WTC11 (cell line): ENCODE measurements at regions not wholly inside any gene's neighbourhood (a gene's known extent, or its start where the extent isn't known, plus 50 kb on each side); places are given as distances from the start of the nearest gene placed in this dataset.
A peak's percentile ranks its signal among the peaks of the same experiment; 100 is the strongest.

Source experiments
- ATAC-seq: fragments of 200-7000 bp; cut with Tn5 transposase; 2 replicates; pipeline ENCODE4 v1.10.0; 2021; ENCODE audit warnings: mild to moderate bottlenecking, moderate library complexity
- CTCF ChIA-PET: fragments of 300-600 bp; sonication (Branson Sonifier 250); formaldehyde crosslinking; loops from one replicate; lab custom pipeline; 2021; ENCODE audit warnings: antibody characterized with exemption; lab: Charles Lee
- POLR2A ChIA-PET: fragments of 350-600 bp; sonication (Branson Sonifier 250); formaldehyde crosslinking; loops from one replicate; lab custom pipeline; 2021; ENCODE audit warnings: antibody characterized with exemption; lab: Charles Lee
- DNase-seq: peaks from one replicate; pipeline ENCODE4 v3.0.0; 2021; ENCODE audit warnings: low spot score
- H3K27ac Mint-ChIP-seq: 2 replicates; pipeline ENCODE4 v1.8.0; 2021; ENCODE audit warnings: mixed read lengths
- H3K27me3 Mint-ChIP-seq: 2 replicates; pipeline ENCODE4 v1.8.0; 2021; ENCODE audit warnings: low read depth, mild to moderate bottlenecking, moderate library complexity, mixed read lengths
- H3K36me3 Mint-ChIP-seq: 2 replicates; pipeline ENCODE4 v1.8.0; 2021; ENCODE audit warnings: mixed read lengths
- H3K4me1 Mint-ChIP-seq: 2 replicates; pipeline ENCODE4 v1.8.0; 2022; ENCODE audit warnings: mixed read lengths
- H3K4me3 Mint-ChIP-seq: 2 replicates; pipeline ENCODE4 v1.8.0; 2021; ENCODE audit warnings: mild to moderate bottlenecking, moderate library complexity, mixed read lengths
- H3K9me3 Mint-ChIP-seq: 2 replicates; pipeline ENCODE4 v1.8.0; 2021; ENCODE audit warnings: mixed read lengths
- AFF4 ChIP-seq: sonication (generic); formaldehyde crosslinking; IDR thresholded peaks from 2 replicates; pipeline ENCODE4 v1.8.1; 2023; ENCODE audit warnings: mild to moderate bottlenecking, missing genetic modification reagents, borderline replicate concordance
- ATF1 ChIP-seq: sonication (generic); formaldehyde crosslinking; IDR thresholded peaks from 2 replicates; pipeline ENCODE4 v1.8.1; 2023; ENCODE audit warnings: mild to moderate bottlenecking, moderate library complexity, missing genetic modification reagents
- CREM ChIP-seq: sonication (generic); formaldehyde crosslinking; IDR thresholded peaks from 2 replicates; pipeline ENCODE4 v1.8.1; 2022; ENCODE audit warnings: mild to moderate bottlenecking, missing genetic modification reagents, moderate library complexity
- CTCF ChIP-seq: fragments of 200-600 bp; IDR thresholded peaks from 2 replicates; pipeline ENCODE4 v1.8.0; 2022; ENCODE audit warnings: antibody characterized with exemption
- E2F5 ChIP-seq: sonication (generic); formaldehyde crosslinking; IDR thresholded peaks from 2 replicates; pipeline ENCODE4 v1.8.1; 2022; ENCODE audit warnings: mild to moderate bottlenecking, moderate library complexity, missing genetic modification reagents
- EMX1 ChIP-seq: fragments of 250-450 bp; sonication (Bioruptor Pico); IDR thresholded peaks from 2 replicates; pipeline ENCODE4 v1.8.0; 2021; ENCODE audit warnings: mild to moderate bottlenecking
- ETV6 ChIP-seq: sonication (generic); formaldehyde crosslinking; IDR thresholded peaks from 2 replicates; pipeline ENCODE4 v1.8.1; 2022; ENCODE audit warnings: mild to moderate bottlenecking, missing genetic modification reagents
- FOXP1 ChIP-seq: sonication (generic); formaldehyde crosslinking; IDR thresholded peaks from 2 replicates; pipeline ENCODE4 v1.8.0; 2022; ENCODE audit warnings: missing genetic modification reagents, mild to moderate bottlenecking, moderate library complexity, borderline replicate concordance
- GABPB1 ChIP-seq: sonication (generic); formaldehyde crosslinking; IDR thresholded peaks from 2 replicates; pipeline ENCODE4 v1.8.1; 2023; ENCODE audit warnings: mild to moderate bottlenecking, missing genetic modification reagents
- KAT7 ChIP-seq: sonication (generic); formaldehyde crosslinking; IDR thresholded peaks from 2 replicates; pipeline ENCODE4 v1.8.1; 2023; ENCODE audit warnings: missing genetic modification reagents, mild to moderate bottlenecking, borderline replicate concordance
- MYBL2 ChIP-seq: sonication (generic); formaldehyde crosslinking; IDR thresholded peaks from 2 replicates; pipeline ENCODE4 v1.8.1; 2023; ENCODE audit warnings: mild to moderate bottlenecking, moderate library complexity, missing genetic modification reagents
- NFE2L1 ChIP-seq: sonication (generic); formaldehyde crosslinking; IDR thresholded peaks from 2 replicates; pipeline ENCODE4 v1.8.1; 2023; ENCODE audit warnings: missing genetic modification reagents
- NR2C2 ChIP-seq: sonication (generic); formaldehyde crosslinking; IDR thresholded peaks from 2 replicates; pipeline ENCODE4 v1.8.0; 2022; ENCODE audit warnings: mild to moderate bottlenecking, missing genetic modification reagents
- NR3C1 ChIP-seq: sonication (generic); formaldehyde crosslinking; conservative IDR thresholded peaks from 2 replicates; pipeline ENCODE4 v1.8.1; 2023; ENCODE audit warnings: low read depth, mild to moderate bottlenecking, missing genetic modification reagents
- SOX15 ChIP-seq: fragments of 250-450 bp; sonication (Bioruptor Pico); IDR thresholded peaks from 2 replicates; pipeline ENCODE4 v1.9.0; 2021; ENCODE audit warnings: mild to moderate bottlenecking
- ZNF121 ChIP-seq: sonication (generic); formaldehyde crosslinking; IDR thresholded peaks from 2 replicates; pipeline ENCODE4 v1.8.0; 2023; ENCODE audit warnings: missing genetic modification reagents
- ZNF232 ChIP-seq: sonication (generic); formaldehyde crosslinking; IDR thresholded peaks from 2 replicates; pipeline ENCODE4 v1.8.0; 2022; ENCODE audit warnings: mild to moderate bottlenecking, missing genetic modification reagents
- ZNF263 ChIP-seq: sonication (generic); formaldehyde crosslinking; IDR thresholded peaks from 2 replicates; pipeline ENCODE4 v1.8.1; 2022; ENCODE audit warnings: low read depth, mild to moderate bottlenecking, moderate library complexity, missing genetic modification reagents
- ZNF416 ChIP-seq: fragments of 250-450 bp; sonication (Bioruptor Pico); IDR thresholded peaks from 2 replicates; pipeline ENCODE4 v1.9.0; 2021; ENCODE audit warnings: mild to moderate bottlenecking, inconsistent platforms
- ZNF423 ChIP-seq: fragments of 250-450 bp; sonication (Bioruptor Pico); IDR thresholded peaks from 2 replicates; pipeline ENCODE4 v2.1.2; 2022; ENCODE audit warnings: mild to moderate bottlenecking, moderate library complexity
- ZNF425 ChIP-seq: fragments of 250-450 bp; sonication (Bioruptor Pico); conservative IDR thresholded peaks from 2 replicates; pipeline ENCODE4 v1.9.0; 2021; ENCODE audit warnings: mild to moderate bottlenecking
- TF ChIP-seq, protein P1 (sequence below): sonication (generic); formaldehyde crosslinking; IDR thresholded peaks from 2 replicates; pipeline ENCODE4 v1.8.1; 2022; ENCODE audit warnings: mild to moderate bottlenecking, missing genetic modification reagents, moderate library complexity, borderline replicate concordance
- TF ChIP-seq, protein P2 (sequence below): fragments of 250-450 bp; sonication (Bioruptor Pico); IDR thresholded peaks from 2 replicates; pipeline ENCODE4 v1.9.0; 2021; ENCODE audit warnings: mild to moderate bottlenecking
- TF ChIP-seq, protein P3 (sequence below): sonication (generic); formaldehyde crosslinking; IDR thresholded peaks from 2 replicates; pipeline ENCODE4 v1.8.0; 2022; ENCODE audit warnings: mild to moderate bottlenecking, missing genetic modification reagents

DNA sequence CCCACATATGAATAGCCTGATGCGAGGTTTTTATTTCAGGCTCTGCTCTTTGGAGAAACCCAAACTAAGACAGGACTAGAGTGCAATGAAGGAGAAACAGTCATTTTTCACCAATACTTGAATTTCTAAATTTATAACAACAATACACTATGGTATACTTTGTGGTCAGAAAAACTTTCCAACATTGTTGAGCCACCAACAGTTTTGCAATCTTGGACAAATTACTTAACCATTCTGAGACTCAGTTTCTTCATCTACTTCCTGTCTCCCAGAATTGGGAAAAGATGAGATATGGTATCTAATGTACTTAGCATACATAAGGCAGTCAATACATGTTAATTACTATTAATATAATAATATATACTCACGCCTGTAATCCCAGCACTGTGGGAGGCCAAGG lies 519.8 kb upstream of the PLXNA2 start:
- Mint-ChIP-seq H3K27me3 (no peaks in the 10 kb centered on the region), H3K4me1 (peaks cover 4% of the 10 kb centered on the region), H3K9me3 (no peaks in the 10 kb centered on the region), H3K27ac (no peak overlapping the region), H3K36me3 (no peaks in the 10 kb centered on the region), H3K4me3 (no peak overlapping the region)
- DNase-seq (no peak), ATAC-seq (no peak)
- POLR2A ChIA-PET = no interaction called here
- TF ChIP-seq NFE2L1 (no peak), ATF1 (CRISPR knock-in tag) (no peak), ZNF263 (CRISPR knock-in tag) (no peak), GABPB1 (CRISPR knock-in tag) (no peak), ZNF232 (CRISPR knock-in tag) (no peak), CREM (CRISPR knock-in tag) (no peak), ETV6 (no peak), CTCF (no peak), MYBL2 (no peak), SOX15 (CRISPR knock-in tag) (no peak), FOXP1 (CRISPR knock-in tag) (no peak), ZNF423 (CRISPR knock-in tag) (no peak), AFF4 (CRISPR knock-in tag) (no peak), NR2C2 (CRISPR knock-in tag) (no peak), ZNF416 (CRISPR knock-in tag) (no peak), KAT7 (CRISPR knock-in tag) (no peak), E2F5 (CRISPR knock-in tag) (no peak)
- TF ChIP-seq, protein P1, sequence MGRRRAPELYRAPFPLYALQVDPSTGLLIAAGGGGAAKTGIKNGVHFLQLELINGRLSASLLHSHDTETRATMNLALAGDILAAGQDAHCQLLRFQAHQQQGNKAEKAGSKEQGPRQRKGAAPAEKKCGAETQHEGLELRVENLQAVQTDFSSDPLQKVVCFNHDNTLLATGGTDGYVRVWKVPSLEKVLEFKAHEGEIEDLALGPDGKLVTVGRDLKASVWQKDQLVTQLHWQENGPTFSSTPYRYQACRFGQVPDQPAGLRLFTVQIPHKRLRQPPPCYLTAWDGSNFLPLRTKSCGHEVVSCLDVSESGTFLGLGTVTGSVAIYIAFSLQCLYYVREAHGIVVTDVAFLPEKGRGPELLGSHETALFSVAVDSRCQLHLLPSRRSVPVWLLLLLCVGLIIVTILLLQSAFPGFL (CRISPR knock-in tag) = no peak
- TF ChIP-seq, protein P2, sequence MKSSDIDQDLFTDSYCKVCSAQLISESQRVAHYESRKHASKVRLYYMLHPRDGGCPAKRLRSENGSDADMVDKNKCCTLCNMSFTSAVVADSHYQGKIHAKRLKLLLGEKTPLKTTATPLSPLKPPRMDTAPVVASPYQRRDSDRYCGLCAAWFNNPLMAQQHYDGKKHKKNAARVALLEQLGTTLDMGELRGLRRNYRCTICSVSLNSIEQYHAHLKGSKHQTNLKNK = no peak
- CTCF ChIA-PET = no interaction called here

DNA sequence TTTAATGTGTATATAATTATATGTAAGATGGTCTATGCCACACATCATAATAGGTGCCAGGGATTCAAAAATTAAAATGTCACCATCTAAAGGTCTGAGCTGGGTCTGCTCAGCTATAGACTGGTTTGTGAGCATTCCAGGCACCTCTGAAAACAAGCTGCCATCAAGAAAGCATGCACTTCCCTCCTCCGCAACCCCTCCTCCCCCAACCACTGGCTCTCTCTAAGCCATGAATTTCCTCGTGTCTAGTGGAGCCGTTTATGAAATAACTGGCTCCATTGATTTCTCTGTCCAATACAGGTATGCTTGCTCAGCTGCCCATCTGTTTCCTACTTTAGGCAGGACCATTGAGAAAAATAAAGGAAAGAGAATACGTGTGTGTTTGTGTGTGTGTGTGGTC lies 522.6 kb upstream of the PLXNA2 start:
- Mint-ChIP-seq H3K27ac (no peak overlapping the region; the same call in 1 of the 2 replicates), H3K9me3 (no peaks in the 10 kb centered on the region), H3K36me3 (no peaks in the 10 kb centered on the region), H3K4me1 (peaks cover 4% of the 10 kb centered on the region), H3K4me3 (no peak overlapping the region), H3K27me3 (no peaks in the 10 kb centered on the region)
- CTCF ChIA-PET = interaction anchor here (1.0 to 1.2 kb wide), 2 partner anchors 21 to 440 kb away, joined by 4 to 5 read pairs; no protein-coding TSS in a partner anchor
- ATAC-seq = peak; percentile 59; the same call in 1 of the 2 replicates
- DNase-seq = no peak
- POLR2A ChIA-PET = no interaction called here
- TF ChIP-seq, protein P3, sequence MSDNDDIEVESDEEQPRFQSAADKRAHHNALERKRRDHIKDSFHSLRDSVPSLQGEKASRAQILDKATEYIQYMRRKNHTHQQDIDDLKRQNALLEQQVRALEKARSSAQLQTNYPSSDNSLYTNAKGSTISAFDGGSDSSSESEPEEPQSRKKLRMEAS (CRISPR knock-in tag) = no peak
- TF ChIP-seq ZNF416 (CRISPR knock-in tag) = no peak
- no peak for TF ChIP-seq NR3C1 (CRISPR knock-in tag)
- no peak for TF ChIP-seq FOXP1 (CRISPR knock-in tag)
- no peak for TF ChIP-seq EMX1 (CRISPR knock-in tag)
- no peak for TF ChIP-seq ZNF425
- TF ChIP-seq ZNF121 (CRISPR knock-in tag) = no peak
